ENCODE measurements at regions not wholly inside any gene's neighbourhood (a gene's known extent, or its start where the extent isn't known, plus 50 kb on each side); places are given as distances from the start of the nearest gene placed in this dataset.

GRCh38 chr14:30156571-30156970 lies 228.9 kb upstream of the PRKD1 start:
- Histone ChIP-seq H3K4me3 (ENCODE audit: low read depth, low read length) (no peak overlapping the region), H3K9me3 (no peaks in the 10 kb centered on the region), H3K36me3 (no peaks in the 10 kb centered on the region), H3K4me1 (no peaks in the 10 kb centered on the region), H3K27me3 (0 out of 2 replicates have a peak, but pooled peaks cover 2% of the 10 kb centered on the region)
- DNase-seq, result no peak
- TF ChIP-seq CTCF (IDR thresholded peaks at IDR 0.05; ENCODE audit: low read depth, low read length), result no peak

- no peak overlapping the region for H3K4me3 ChIP-seq (ENCODE audit: low read depth, low read length)
- TF ChIP-seq CTCF (IDR thresholded peaks at IDR 0.05; ENCODE audit: low read depth, low read length), result no peak
- H3K36me3 ChIP-seq, result no peaks in the 10 kb centered on the region
- DNase-seq, result no peak
- H3K27me3 ChIP-seq, result 0 out of 2 replicates have a peak, but pooled peaks cover 2% of the 10 kb centered on the region
- H3K9me3 ChIP-seq, result no peaks in the 10 kb centered on the region
- no peaks in the 10 kb centered on the region for H3K4me1 ChIP-seq
These were observed 230.7 kb upstream of the PRKD1 start for GRCh38 chr14:30158299-30158698.

GRCh38 chr14:30159374-30159773 lies 231.7 kb upstream of the PRKD1 start:
- Histone ChIP-seq H3K4me1 (no peaks in the 10 kb centered on the region), H3K27me3 (0 out of 2 replicates have a peak, but pooled peaks cover 2% of the 10 kb centered on the region), H3K4me3 (ENCODE audit: low read depth, low read length) (no peak overlapping the region), H3K9me3 (no peaks in the 10 kb centered on the region), H3K36me3 (no peaks in the 10 kb centered on the region)
- no peak for TF ChIP-seq CTCF (IDR thresholded peaks at IDR 0.05; ENCODE audit: low read depth, low read length)
- DNase-seq, result no peak

- DNase-seq, result no peak
- H3K36me3 ChIP-seq, result no peaks in the 10 kb centered on the region
- no peak overlapping the region for H3K4me3 ChIP-seq (ENCODE audit: low read depth, low read length)
- H3K27me3 ChIP-seq, result 0 out of 2 replicates have a peak, but pooled peaks cover 2% of the 10 kb centered on the region
- no peak for TF ChIP-seq CTCF (IDR thresholded peaks at IDR 0.05; ENCODE audit: low read depth, low read length)
- H3K9me3 ChIP-seq, result no peaks in the 10 kb centered on the region
- H3K4me1 ChIP-seq, result no peaks in the 10 kb centered on the region
These were observed 233.0 kb upstream of the PRKD1 start for GRCh38 chr14:30160608-30161007.

GRCh38 chr14:30162066-30162465 lies 234.4 kb upstream of the PRKD1 start:
- 0 out of 2 replicates have a peak, but pooled peaks cover 2% of the 10 kb centered on the region for H3K27me3 ChIP-seq
- H3K36me3 ChIP-seq, result no peaks in the 10 kb centered on the region; the same call in 1 of the 2 replicates
- DNase-seq, result no peak
- no peaks in the 10 kb centered on the region for H3K9me3 ChIP-seq
- no peak for TF ChIP-seq CTCF (IDR thresholded peaks at IDR 0.05; ENCODE audit: low read depth, low read length)
- H3K4me1 ChIP-seq, result no peaks in the 10 kb centered on the region
- H3K4me3 ChIP-seq (ENCODE audit: low read depth, low read length), result no peak overlapping the region

GRCh38 chr14:30165255-30165654 lies 237.6 kb upstream of the PRKD1 start:
- no peak for DNase-seq
- Histone ChIP-seq H3K9me3 (no peaks in the 10 kb centered on the region), H3K4me1 (no peaks in the 10 kb centered on the region), H3K36me3 (no peaks in the 10 kb centered on the region; the same call in 1 of the 2 replicates), H3K4me3 (ENCODE audit: low read depth, low read length) (no peak overlapping the region), H3K27me3 (no peaks in the 10 kb centered on the region)
- no peak for TF ChIP-seq CTCF (IDR thresholded peaks at IDR 0.05; ENCODE audit: low read depth, low read length)
